NCI-H1694 treated with DMSO at 0.1 percent for 48 hours (cell line): ENCODE measurements at regions not wholly inside any gene's neighbourhood (a gene's known extent, or its start where the extent isn't known, plus 50 kb on each side); places are given as distances from the start of the nearest gene placed in this dataset.
"Not testable (repeated sequence)": the region's sequence is repeated elsewhere in the genome, so short reads cannot be mapped to it uniquely, and the experiment has no call there.

ENCODE experiments used
- DNase-seq: peaks from one replicate; lab custom pipeline; 2025; lab: John Stamatoyannopoulos, UW

- no peak for DNase-seq
These were observed 147.4 kb upstream of the RPS23 start for GRCh38 chr5:82425591-82425990.

GRCh38 chr5:82424211-82424610 lies 146.1 kb upstream of the RPS23 start:
- DNase-seq, result no peak

- no peak for DNase-seq
These were observed 144.6 kb upstream of the RPS23 start for GRCh38 chr5:82422751-82423181.

- DNase-seq, result no peak
These were observed 144.0 kb upstream of the RPS23 start for GRCh38 chr5:82422001-82422740.

- no peak for DNase-seq
These were observed 143.0 kb upstream of the RPS23 start for GRCh38 chr5:82421119-82421518.

GRCh38 chr5:82420524-82420923 lies 142.4 kb upstream of the RPS23 start:
- not testable (repeated sequence) for DNase-seq

- DNase-seq, result no peak
These were observed 141.6 kb upstream of the RPS23 start for GRCh38 chr5:82419559-82420332.

GRCh38 chr5:82418608-82418950 lies 140.4 kb upstream of the RPS23 start:
- no peak for DNase-seq

- DNase-seq, result no peak
These were observed 139.8 kb upstream of the RPS23 start for GRCh38 chr5:82417776-82418607.

- DNase-seq, result no peak
These were observed 138.4 kb upstream of the RPS23 start for GRCh38 chr5:82416512-82416911.

GRCh38 chr5:82414041-82414388 lies 135.9 kb upstream of the RPS23 start:
- no peak for DNase-seq

- no peak for DNase-seq
These were observed 135.3 kb upstream of the RPS23 start for GRCh38 chr5:82413302-82414040.

GRCh38 chr5:82408033-82408432 lies 129.9 kb upstream of the RPS23 start:
- no peak for DNase-seq

GRCh38 chr5:82406205-82406773 lies 128.1 kb upstream of the RPS23 start:
- no peak for DNase-seq

- DNase-seq, result no peak
These were observed 127.6 kb upstream of the RPS23 start for GRCh38 chr5:82405618-82406204.

GRCh38 chr5:82405161-82405560 lies 127.0 kb upstream of the RPS23 start:
- DNase-seq, result no peak

- DNase-seq, result no peak
These were observed 126.3 kb upstream of the RPS23 start for GRCh38 chr5:82404382-82404945.

- DNase-seq, result no peak
These were observed 125.6 kb upstream of the RPS23 start for GRCh38 chr5:82403724-82404123.

GRCh38 chr5:82403026-82403425 lies 124.9 kb upstream of the RPS23 start:
- no peak for DNase-seq

- DNase-seq, result no peak
These were observed 121.0 kb upstream of the RPS23 start for GRCh38 chr5:82399111-82399510.

GRCh38 chr5:82397741-82398320 lies 119.7 kb upstream of the RPS23 start:
- DNase-seq, result no peak
